Fibroblast of pulmonary artery (primary cell): ENCODE measurements at regions not wholly inside any gene's neighbourhood (a gene's known extent, or its start where the extent isn't known, plus 50 kb on each side); places are given as distances from the start of the nearest gene placed in this dataset.

ENCODE experiments used
- DNase-seq: peaks from one replicate; pipeline ENCODE4 v3.0.0-alpha.2; 2010; ENCODE audit warnings: low read depth
- H3K4me3 ChIP-seq: replicated peaks from 2 replicates; pipeline ENCODE4 v1.5.1; 2011; ENCODE audit warnings: low read depth, mild to moderate bottlenecking, control low read depth, low read length, moderate library complexity
- CTCF ChIP-seq: IDR thresholded peaks from 2 replicates; pipeline ENCODE4 v1.5.1; 2011; ENCODE audit warnings: mild to moderate bottlenecking, control low read depth, low read length, inconsistent platforms; ENCODE audit errors: missing control alignments

GRCh38 chr20:59512651-59513050 is 91.7 kb upstream of the PHACTR3 start:
- no peak for TF ChIP-seq CTCF
- H3K4me3 ChIP-seq, result no peak overlapping the region
- no peak for DNase-seq

- TF ChIP-seq CTCF, result no peak
- no peak overlapping the region for H3K4me3 ChIP-seq
- DNase-seq, result no peak
Observed at GRCh38 chr20:59514554-59514953, 89.8 kb upstream of the PHACTR3 start.

- TF ChIP-seq CTCF, result peak; percentile 72
- peak; percentile 52 for DNase-seq
- H3K4me3 ChIP-seq, result no peak overlapping the region
Observed at GRCh38 chr20:59515013-59515905, 89.1 kb upstream of the PHACTR3 start.

GRCh38 chr20:59515906-59516209 is 88.5 kb upstream of the PHACTR3 start:
- no peak for TF ChIP-seq CTCF
- no peak overlapping the region for H3K4me3 ChIP-seq
- no peak for DNase-seq

- H3K4me3 ChIP-seq, result no peak overlapping the region
- peak; percentile 85 for TF ChIP-seq CTCF
- peak; percentile 61 for DNase-seq
Observed at GRCh38 chr20:59518881-59519706, 85.2 kb upstream of the PHACTR3 start.

- no peak for TF ChIP-seq CTCF
- H3K4me3 ChIP-seq, result no peak overlapping the region
- no peak for DNase-seq
Observed at GRCh38 chr20:59519707-59520014, 84.7 kb upstream of the PHACTR3 start.

GRCh38 chr20:59520814-59521213 is 83.5 kb upstream of the PHACTR3 start:
- TF ChIP-seq CTCF, result no peak
- H3K4me3 ChIP-seq, result no peak overlapping the region
- DNase-seq, result no peak
